HepG2 (cell line): ENCODE measurements at regions not wholly inside any gene's neighbourhood (a gene's known extent, or its start where the extent isn't known, plus 50 kb on each side); places are given as distances from the start of the nearest gene placed in this dataset.

ENCODE experiments used
- ATAC-seq: fragments of 200-7000 bp; cut with Tn5 transposase; 3 replicates; pipeline ENCODE4 v1.9.1; 2020; ENCODE audit warnings: mild to moderate bottlenecking, moderate library complexity
- BruUV-seq: library from RNA; stranded (reverse); fragments of 400-500 nt; replicated peaks from 2 replicates; lab custom pipeline; 2021; lab: Mats Ljungman, UMichigan
- CTCF ChIA-PET: fragments of 300-600 bp; formaldehyde crosslinking; extraction: SDS; loops from one replicate; lab custom pipeline; 2021; ENCODE audit warnings: low total read pairs, inconsistent platforms, low intra/inter-chr PET ratio; lab: Yijun Ruan, JAX
- POLR2A ChIA-PET: fragments of 350-600 bp; sonication (Branson Sonifier 250); formaldehyde crosslinking; loops from one replicate; lab custom pipeline; 2020; ENCODE audit warnings: antibody characterized with exemption, inconsistent platforms; lab: Yijun Ruan, JAX
- DNase-seq: peaks from one replicate; pipeline ENCODE4 v3.0.0-alpha.2; 2015; ENCODE audit warnings: low spot score
- FAIRE-seq: peaks from 3 replicates; lab custom pipeline; 2011; peaks lifted over from hg19 to GRCh38; lab: Jason Lieb, UNC
- H2AFZ ChIP-seq: one replicate; pipeline ENCODE4 v1.6.1; 2011; ENCODE audit warnings: low read length, inconsistent platforms
- H3K27ac ChIP-seq: fragments of 300-600 bp; 3 replicates; pipeline ENCODE4 v1.8.0; 2011; ENCODE audit warnings: mixed run types, mild to moderate bottlenecking, mixed read lengths, low read length, inconsistent platforms; ENCODE audit not compliant: insufficient read depth; ENCODE audit errors: extremely low read length
- H3K27me3 ChIP-seq, 2 experiments: fragments of 200-600 bp in 1 of 2; 2 replicates in 1 of 2; 3 replicates in 1 of 2; pipeline versions ENCODE4 v1.6.0 to v1.8.0; 2011; ENCODE audit warnings: low read length in 2 of 2, mild to moderate bottlenecking in 2 of 2, moderate library complexity in 2 of 2, inconsistent platforms in 1 of 2; ENCODE audit not compliant: insufficient read depth in 2 of 2, control insufficient read depth in 1 of 2
- H3K36me3 ChIP-seq, 2 experiments: fragments of 200-600 bp in 1 of 2; replicated peaks in 1 of 2; 2 replicates in 1 of 2; 3 replicates in 1 of 2; pipeline versions ENCODE4 v1.5.1 to v1.8.0; 2011; ENCODE audit warnings: low read length in 2 of 2, inconsistent platforms in 1 of 2; ENCODE audit not compliant: insufficient read depth in 2 of 2, control insufficient read depth in 1 of 2
- H3K4me1 ChIP-seq: 2 replicates; pipeline ENCODE4 v1.5.1; 2012; ENCODE audit warnings: low read length, inconsistent platforms; ENCODE audit not compliant: insufficient read depth
- H3K4me2 ChIP-seq: 2 replicates; pipeline ENCODE4 v1.6.0; 2011; ENCODE audit warnings: low read depth, low read length, inconsistent platforms
- H3K4me3 ChIP-seq, 3 experiments: fragments of 200-600 bp in 1 of 3; sonication (generic), shearing (Covaris generic) in 1 of 3; replicated peaks in 1 of 3; 2 replicates each; pipeline ENCODE4 v1.5.1; 2011 to 2016; ENCODE audit warnings: low read length in 3 of 3, inconsistent platforms in 2 of 3, low read depth in 2 of 3, mild to moderate bottlenecking in 2 of 3, control low read depth in 1 of 3, mixed read lengths in 1 of 3; ENCODE audit not compliant: insufficient read depth in 1 of 3
- H3K79me2 ChIP-seq: one replicate; pipeline ENCODE4 v1.6.1; 2011; ENCODE audit warnings: low read length, inconsistent platforms; ENCODE audit not compliant: insufficient read depth
- H3K9ac ChIP-seq: 2 replicates; pipeline ENCODE4 v1.6.0; 2011; ENCODE audit warnings: mild to moderate bottlenecking, low read depth, low read length, inconsistent platforms; ENCODE audit not compliant: insufficient read depth
- H3K9me3 ChIP-seq: 2 replicates; pipeline ENCODE4 v1.5.1; 2012; ENCODE audit warnings: mild to moderate bottlenecking, low read length
- H4K20me1 ChIP-seq: 2 replicates; pipeline ENCODE4 v1.6.0; 2011; ENCODE audit warnings: inconsistent platforms, mild to moderate bottlenecking, low read length, moderate library complexity; ENCODE audit not compliant: insufficient read depth
- ATF1 ChIP-seq: IDR thresholded peaks from 2 replicates; pipeline ENCODE4 v1.6.1; 2016; ENCODE audit warnings: mild to moderate bottlenecking, control low read depth
- ATRX ChIP-seq: sonication (generic); formaldehyde crosslinking; IDR thresholded peaks from 2 replicates; pipeline ENCODE4 v1.4.0; 2020; ENCODE audit warnings: missing genetic modification reagents, borderline replicate concordance
- CCDC6 ChIP-seq: sonication (generic); formaldehyde crosslinking; IDR thresholded peaks from 2 replicates; pipeline ENCODE4 v1.8.1; 2022; ENCODE audit warnings: mild to moderate bottlenecking, missing genetic modification reagents, moderate library complexity
- FOXP4 ChIP-seq: sonication (generic); formaldehyde crosslinking; IDR thresholded peaks from 2 replicates; pipeline ENCODE4 v1.4.0; 2020; ENCODE audit warnings: missing genetic modification reagents
- ISL2 ChIP-seq: sonication (generic); formaldehyde crosslinking; IDR thresholded peaks from 2 replicates; pipeline ENCODE4 v1.5.0; 2020; ENCODE audit warnings: missing genetic modification reagents
- KDM2A ChIP-seq: sonication (generic); formaldehyde crosslinking; IDR thresholded peaks from 2 replicates; pipeline ENCODE4 v1.4.0; 2020; ENCODE audit warnings: low read depth, missing genetic modification reagents, borderline replicate concordance
- KLF9 ChIP-seq: IDR thresholded peaks from 2 replicates; pipeline ENCODE4 v1.6.1; 2016; ENCODE audit warnings: low read depth
- TBX2 ChIP-seq: sonication (generic); formaldehyde crosslinking; IDR thresholded peaks from 2 replicates; pipeline ENCODE4 v1.5.0; 2020; ENCODE audit warnings: missing genetic modification reagents, mild to moderate bottlenecking, borderline replicate concordance
- YEATS2 ChIP-seq: sonication (generic); formaldehyde crosslinking; IDR thresholded peaks from 2 replicates; pipeline ENCODE4 v1.4.0; 2020; ENCODE audit warnings: missing genetic modification reagents, borderline replicate concordance
- ZSCAN12 ChIP-seq: sonication (generic); formaldehyde crosslinking; IDR thresholded peaks from 2 replicates; pipeline ENCODE4 v1.9.0; 2021; ENCODE audit warnings: mild to moderate bottlenecking, missing genetic modification reagents
- ZSCAN21 ChIP-seq: sonication (generic); formaldehyde crosslinking; IDR thresholded peaks from 2 replicates; pipeline ENCODE4 v1.8.0; 2022; ENCODE audit warnings: mild to moderate bottlenecking, missing genetic modification reagents, moderate library complexity, borderline replicate concordance
- ZSCAN31 ChIP-seq: sonication (generic); formaldehyde crosslinking; IDR thresholded peaks from 2 replicates; pipeline ENCODE4 v1.5.0; 2020; ENCODE audit warnings: low read depth, mild to moderate bottlenecking, missing genetic modification reagents
- WGBS: methylation state at CpG from one replicate; pipeline ENCODE4 v1.1.6; 2017; ENCODE audit warnings: low lambda C conversion rate; 5-methylcytosine and 5-hydroxymethylcytosine counted together
- in situ Hi-C: cut with HindIII; loops from 2 replicates; pipeline ENCODE4 v1.10.0; 2017; ENCODE audit warnings: low pct_unique_long_range_greater_than_20kb; ENCODE audit not compliant: extremely low pct_ligation_motif_present
- intact Hi-C: fragments of 100-400 bp; cut with micrococcal nuclease; formaldehyde crosslinking; loops from one replicate; pipeline ENCODE4 v1.10.0; 2022; ENCODE audit not compliant: unreplicated experiment
- TF ChIP-seq, protein P1 (sequence below): sonication (generic); formaldehyde crosslinking; IDR thresholded peaks from 2 replicates; pipeline ENCODE4 v1.5.0; 2020; ENCODE audit warnings: missing genetic modification reagents
- TF ChIP-seq, protein P2 (sequence below): fragments of 450-650 bp; IDR thresholded peaks from 2 replicates; pipeline ENCODE4 v1.6.1; 2017

DNA sequence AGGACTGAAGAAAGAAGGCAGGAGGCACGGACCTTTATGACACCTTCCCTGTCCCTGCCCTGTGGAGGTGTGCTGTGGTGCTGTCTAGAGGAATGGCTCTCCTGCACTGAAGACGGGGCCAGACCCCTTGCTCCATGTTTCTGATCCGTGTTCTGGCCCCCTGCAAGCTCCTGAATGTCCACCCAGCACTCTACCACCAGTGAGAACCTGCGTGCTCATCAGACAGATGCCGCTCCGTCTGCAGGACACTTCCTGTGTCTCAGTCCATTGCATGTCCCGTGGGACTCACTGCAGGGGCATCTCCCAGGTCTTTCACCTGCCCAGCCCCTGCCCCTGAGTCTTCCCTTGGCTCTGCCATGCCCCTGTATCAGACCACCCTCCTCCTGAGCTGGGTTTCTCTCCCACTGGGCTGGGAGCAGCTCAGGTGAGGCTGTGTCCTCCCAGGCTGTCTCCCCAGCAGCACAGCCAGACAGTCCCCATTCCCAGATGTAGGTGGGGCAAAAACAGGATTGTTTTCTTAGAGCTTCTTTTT is 278.3 kb upstream of the ZNF32 start:
- Histone ChIP-seq H2AFZ (no peak overlapping the region), H3K79me2 (no peaks in the 10 kb centered on the region), H3K9me3 (no peaks in the 10 kb centered on the region), H4K20me1 (no peaks in the 10 kb centered on the region), H3K36me3 (no peaks in the 10 kb centered on the region), H3K4me2 (no peak overlapping the region), H3K4me1 (no peaks in the 10 kb centered on the region), H3K9ac (no peak overlapping the region), H3K4me3 (no peak overlapping the region), H3K27me3 (peaks cover 0 to 14% of the 10 kb centered on the region in 2 experiments; a peak in 1 of 5 replicates), H3K27ac (no peak overlapping the region)
- POLR2A ChIA-PET = no interaction called here
- intact Hi-C loops = loop anchor here (10.0 kb wide), 1 partner anchor 458 kb away; the partner anchor contains the start of gene CXCL12
- no peak for DNase-seq
- CTCF ChIA-PET = no interaction called here
- in situ Hi-C loops = no loop called here
- no TSS peak for BruUV-seq
- ATAC-seq = no peak
- TF ChIP-seq KLF9 (CRISPR knock-in tag) (no peak), CCDC6 (CRISPR knock-in tag) (no peak), ATF1 (no peak), KDM2A (CRISPR knock-in tag) (no peak), ISL2 (CRISPR knock-in tag) (no peak), TBX2 (CRISPR knock-in tag) (no peak), YEATS2 (CRISPR knock-in tag) (no peak), ZSCAN21 (CRISPR knock-in tag) (no peak), ZSCAN31 (CRISPR knock-in tag) (no peak), ZSCAN12 (no peak), ATRX (no peak), FOXP4 (CRISPR knock-in tag) (no peak)
- TF ChIP-seq, protein P1, sequence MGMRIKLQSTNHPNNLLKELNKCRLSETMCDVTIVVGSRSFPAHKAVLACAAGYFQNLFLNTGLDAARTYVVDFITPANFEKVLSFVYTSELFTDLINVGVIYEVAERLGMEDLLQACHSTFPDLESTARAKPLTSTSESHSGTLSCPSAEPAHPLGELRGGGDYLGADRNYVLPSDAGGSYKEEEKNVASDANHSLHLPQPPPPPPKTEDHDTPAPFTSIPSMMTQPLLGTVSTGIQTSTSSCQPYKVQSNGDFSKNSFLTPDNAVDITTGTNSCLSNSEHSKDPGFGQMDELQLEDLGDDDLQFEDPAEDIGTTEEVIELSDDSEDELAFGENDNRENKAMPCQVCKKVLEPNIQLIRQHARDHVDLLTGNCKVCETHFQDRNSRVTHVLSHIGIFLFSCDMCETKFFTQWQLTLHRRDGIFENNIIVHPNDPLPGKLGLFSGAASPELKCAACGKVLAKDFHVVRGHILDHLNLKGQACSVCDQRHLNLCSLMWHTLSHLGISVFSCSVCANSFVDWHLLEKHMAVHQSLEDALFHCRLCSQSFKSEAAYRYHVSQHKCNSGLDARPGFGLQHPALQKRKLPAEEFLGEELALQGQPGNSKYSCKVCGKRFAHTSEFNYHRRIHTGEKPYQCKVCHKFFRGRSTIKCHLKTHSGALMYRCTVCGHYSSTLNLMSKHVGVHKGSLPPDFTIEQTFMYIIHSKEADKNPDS (CRISPR knock-in tag) = no peak
- TF ChIP-seq, protein P2, sequence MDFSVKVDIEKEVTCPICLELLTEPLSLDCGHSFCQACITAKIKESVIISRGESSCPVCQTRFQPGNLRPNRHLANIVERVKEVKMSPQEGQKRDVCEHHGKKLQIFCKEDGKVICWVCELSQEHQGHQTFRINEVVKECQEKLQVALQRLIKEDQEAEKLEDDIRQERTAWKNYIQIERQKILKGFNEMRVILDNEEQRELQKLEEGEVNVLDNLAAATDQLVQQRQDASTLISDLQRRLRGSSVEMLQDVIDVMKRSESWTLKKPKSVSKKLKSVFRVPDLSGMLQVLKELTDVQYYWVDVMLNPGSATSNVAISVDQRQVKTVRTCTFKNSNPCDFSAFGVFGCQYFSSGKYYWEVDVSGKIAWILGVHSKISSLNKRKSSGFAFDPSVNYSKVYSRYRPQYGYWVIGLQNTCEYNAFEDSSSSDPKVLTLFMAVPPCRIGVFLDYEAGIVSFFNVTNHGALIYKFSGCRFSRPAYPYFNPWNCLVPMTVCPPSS = no peak
- WGBS = 24% methylated on average over 4 of the region's 7 CpGs
- FAIRE-seq = no peak
